ENCODE measurements at regions not wholly inside any gene's neighbourhood (a gene's known extent, or its start where the extent isn't known, plus 50 kb on each side); places are given as distances from the start of the nearest gene placed in this dataset.

DNA sequence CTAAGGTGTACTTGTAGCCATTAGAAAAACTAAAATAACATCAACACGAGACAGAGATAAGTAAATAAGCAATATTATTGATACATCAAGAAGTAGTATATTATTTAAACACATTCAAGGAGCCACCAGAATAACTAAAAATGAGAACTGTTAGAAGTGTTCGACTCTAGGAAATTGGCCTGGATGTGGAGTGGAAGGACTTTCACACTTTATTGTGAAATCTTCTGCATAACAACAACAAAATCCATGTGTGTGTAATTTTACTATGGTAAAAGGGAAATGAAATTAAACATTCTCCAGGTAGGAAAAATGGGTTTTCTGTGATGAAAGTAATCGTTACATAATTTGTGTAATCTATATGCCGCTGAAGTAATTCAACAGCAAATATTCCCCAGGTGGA is 96.3 kb upstream of the RNF152 start:
- no peak for DNase-seq (ENCODE audit: low read depth)
- H3K4me3 ChIP-seq (ENCODE audit: low read depth, low read length) = no peak overlapping the region

DNA sequence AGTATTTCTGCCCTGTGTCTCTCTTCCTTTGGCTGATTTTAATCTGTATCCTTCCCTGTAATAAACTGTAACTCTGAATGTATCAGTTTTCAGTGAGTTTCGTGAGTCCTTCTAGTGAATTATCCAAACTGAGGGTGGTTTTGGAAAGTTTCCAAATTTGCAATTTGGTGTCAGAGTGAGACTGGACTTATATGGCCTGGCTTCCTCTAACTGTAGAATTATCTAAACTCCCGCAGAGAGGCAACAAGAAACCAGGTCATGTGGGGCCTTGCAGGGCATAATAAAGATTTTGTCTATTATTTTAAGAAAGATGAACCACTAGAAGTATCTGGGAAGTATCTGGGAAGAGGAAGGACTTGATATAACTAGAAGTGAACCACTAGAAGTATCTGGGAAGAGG is 95.3 kb upstream of the RNF152 start:
- DNase-seq (ENCODE audit: low read depth) = no peak
- H3K4me3 ChIP-seq (ENCODE audit: low read depth, low read length) = no peak overlapping the region

GRCh38 chr18:61985681-61986080 is 92.9 kb upstream of the RNF152 start:
- no peak overlapping the region for H3K4me3 ChIP-seq (ENCODE audit: low read depth, low read length)
- DNase-seq (ENCODE audit: low read depth) = no peak

- H3K4me3 ChIP-seq (ENCODE audit: low read depth, low read length) = no peak overlapping the region
- DNase-seq (ENCODE audit: low read depth) = no peak
Observed at GRCh38 chr18:61984349-61984748, 91.5 kb upstream of the RNF152 start.

DNA sequence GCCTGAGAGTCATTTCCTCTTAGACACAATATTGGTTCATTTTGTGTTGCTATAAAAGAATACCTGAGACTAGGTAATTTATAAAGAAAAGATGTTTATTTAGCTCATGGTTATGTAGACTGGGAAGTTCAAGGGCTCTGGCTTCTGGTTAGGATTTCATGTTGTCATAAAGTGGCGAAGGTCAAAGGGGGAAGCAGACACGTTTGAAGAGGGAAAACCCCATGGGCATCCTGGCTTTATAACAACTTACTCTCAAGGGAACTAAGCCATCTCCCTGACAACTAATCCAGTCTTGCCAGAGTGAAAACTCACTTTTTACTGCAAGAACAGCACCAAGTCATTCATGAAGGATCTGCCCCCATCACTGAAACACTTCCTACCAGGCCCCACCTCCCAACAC is 89.7 kb upstream of the RNF152 start:
- DNase-seq (ENCODE audit: low read depth) = no peak
- H3K4me3 ChIP-seq (ENCODE audit: low read depth, low read length) = no peak overlapping the region

DNA sequence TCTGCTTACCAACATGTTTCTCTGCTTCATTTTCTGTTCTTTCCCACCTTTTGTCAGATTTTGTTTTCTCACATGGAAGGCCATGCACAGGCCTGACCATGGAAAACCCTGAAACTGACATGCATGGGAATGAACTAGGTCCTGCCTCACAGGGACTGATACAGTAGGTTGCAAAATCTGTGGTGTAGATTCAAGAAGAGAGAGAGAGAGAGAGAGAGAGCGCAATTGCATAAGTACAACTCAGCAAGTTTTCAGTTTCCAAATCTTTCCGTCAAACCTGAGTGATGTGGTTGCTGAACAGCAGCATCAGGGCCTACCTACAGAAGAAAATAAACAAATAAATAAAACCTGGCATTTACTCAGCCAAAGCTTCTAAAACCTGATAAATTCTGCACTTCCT is 87.5 kb upstream of the RNF152 start:
- no peak overlapping the region for H3K4me3 ChIP-seq (ENCODE audit: low read depth, low read length)
- no peak for DNase-seq (ENCODE audit: low read depth)

GRCh38 chr18:61975526-61976326 is 82.9 kb upstream of the RNF152 start:
- no peak overlapping the region for H3K4me3 ChIP-seq (ENCODE audit: low read depth, low read length)
- no peak for DNase-seq (ENCODE audit: low read depth)

- no peak overlapping the region for H3K4me3 ChIP-seq (ENCODE audit: low read depth, low read length)
- DNase-seq (ENCODE audit: low read depth) = no peak
Observed at GRCh38 chr18:61973273-61974115, 80.7 kb upstream of the RNF152 start.

DNA sequence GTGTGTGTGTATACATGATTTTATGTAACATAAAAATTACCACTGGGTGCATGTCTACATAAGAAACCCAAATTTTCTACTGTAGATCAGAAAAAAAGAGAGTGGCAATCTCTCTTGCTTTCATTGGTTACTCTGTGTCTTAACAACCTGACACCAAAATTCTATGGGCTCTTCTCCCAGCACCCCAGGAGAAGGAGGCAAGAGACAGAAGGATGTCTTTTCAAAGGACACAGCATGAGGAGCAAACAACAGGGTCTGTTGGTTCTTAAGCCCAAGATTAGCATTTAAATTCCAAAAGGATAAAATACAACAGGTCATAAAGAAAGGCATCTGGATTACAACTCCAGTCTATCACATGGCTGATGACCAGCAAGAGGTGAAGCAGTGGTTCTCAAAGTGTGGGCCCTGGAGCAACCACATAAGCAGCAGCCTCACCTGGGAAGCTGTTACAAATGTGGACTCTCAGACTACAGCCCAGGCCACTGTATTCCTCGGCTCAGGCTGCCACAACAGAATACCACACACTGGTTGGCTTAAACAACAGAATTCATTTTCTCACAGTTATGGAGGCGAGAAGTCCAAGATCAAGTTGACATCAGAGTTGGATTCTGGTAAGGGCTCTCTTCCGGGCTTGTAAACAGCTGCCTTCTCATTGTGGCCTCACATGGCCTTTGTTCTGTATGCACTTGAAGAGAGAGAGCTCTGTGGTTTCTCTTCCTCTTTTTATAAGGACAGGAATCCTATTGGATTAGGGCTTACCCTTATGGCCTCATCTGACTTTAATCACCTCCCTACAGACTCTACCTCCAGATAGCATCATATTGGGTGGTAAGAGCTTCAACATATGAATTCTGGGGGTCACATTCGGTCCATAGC is 79.8 kb upstream of the RNF152 start:
- no peak overlapping the region for H3K4me3 ChIP-seq (ENCODE audit: low read depth, low read length)
- DNase-seq (ENCODE audit: low read depth) = no peak

DNA sequence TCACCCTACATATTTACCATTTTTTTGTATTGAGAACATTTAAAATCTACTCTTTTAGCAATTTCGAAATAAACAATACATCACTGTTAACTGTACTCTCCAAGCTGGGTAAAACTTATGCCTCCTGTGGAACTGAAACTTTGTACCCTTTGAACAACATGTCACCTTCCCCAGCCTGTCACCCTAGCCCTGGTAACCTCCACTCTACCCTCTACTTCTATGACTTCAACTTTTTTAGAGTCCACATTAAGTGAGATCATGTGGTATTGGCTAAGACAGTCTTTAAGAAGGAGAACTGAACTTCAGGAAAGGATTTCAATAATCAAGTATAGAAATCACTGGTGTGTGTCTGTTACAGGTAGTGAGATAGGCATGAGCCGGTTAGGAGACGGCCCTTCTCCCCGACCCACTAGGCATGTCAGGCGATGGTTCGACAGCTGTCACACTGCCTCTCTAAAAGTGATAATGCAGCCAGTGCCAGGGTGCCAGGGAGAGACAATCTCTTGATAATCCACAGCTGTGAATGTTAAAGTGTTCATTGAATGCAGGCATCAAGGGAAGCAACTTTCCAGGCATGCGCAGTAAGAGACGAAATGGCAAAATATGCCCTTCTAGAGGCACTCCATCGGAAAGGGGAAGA is 74.6 kb upstream of the RNF152 start:
- no peak overlapping the region for H3K4me3 ChIP-seq (ENCODE audit: low read depth, low read length)
- DNase-seq (ENCODE audit: low read depth) = no peak

- no peak overlapping the region for H3K4me3 ChIP-seq (ENCODE audit: low read depth, low read length)
- DNase-seq (ENCODE audit: low read depth) = no peak
Observed at GRCh38 chr18:61965311-61965710, 72.5 kb upstream of the RNF152 start.

- DNase-seq (ENCODE audit: low read depth) = no peak
Observed at GRCh38 chr18:61964616-61965015, 71.8 kb upstream of the RNF152 start.

DNA sequence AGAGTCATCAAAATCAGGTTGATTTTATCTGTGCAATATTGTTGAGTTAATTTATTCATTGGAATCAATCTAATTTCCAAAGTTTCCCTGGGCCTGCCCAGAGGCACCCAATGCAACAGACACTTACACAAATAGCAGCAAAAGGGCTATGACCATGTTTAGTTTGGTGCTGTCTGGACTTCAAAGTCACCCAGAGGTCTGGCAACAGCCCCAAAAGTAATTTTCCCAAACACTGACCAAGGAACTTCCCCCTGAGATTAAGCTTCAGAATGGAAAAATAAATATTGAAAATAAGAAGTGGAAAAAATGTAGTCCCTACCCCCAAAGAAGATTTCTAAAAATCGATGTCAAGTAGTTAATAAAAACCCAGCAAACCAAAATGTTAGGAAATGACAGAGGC is 70.9 kb upstream of the RNF152 start:
- H3K4me3 ChIP-seq (ENCODE audit: low read depth, low read length) = no peak overlapping the region
- DNase-seq (ENCODE audit: low read depth) = no peak

More at GRCh38 chr18:61964616-61965015, 71.8 kb upstream of the RNF152 start:
- no peak overlapping the region for H3K4me3 ChIP-seq (ENCODE audit: low read depth, low read length)

GRCh38 chr18:61957801-61958516 is 65.2 kb upstream of the RNF152 start:
- H3K4me3 ChIP-seq (ENCODE audit: low read depth, low read length) = no peak overlapping the region
- no peak for DNase-seq (ENCODE audit: low read depth)

DNA sequence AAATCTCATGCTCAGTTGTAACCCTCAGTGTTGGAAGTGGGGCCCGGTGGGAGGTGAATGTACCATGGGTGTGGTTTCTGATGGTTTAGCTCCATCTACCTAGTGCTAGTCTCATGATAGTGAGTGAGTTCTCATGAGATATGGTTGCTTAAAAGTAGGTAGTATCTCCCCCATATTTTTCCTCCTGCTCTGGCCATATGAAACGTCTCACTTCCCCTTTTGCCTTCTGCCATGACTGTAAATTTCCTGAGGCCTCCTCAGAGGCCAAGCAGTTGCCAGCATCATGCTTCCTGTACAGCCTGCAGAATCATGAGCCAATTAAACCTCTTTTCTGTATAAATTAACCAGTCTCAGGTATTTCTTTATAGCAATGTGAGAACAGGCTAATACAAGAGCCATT is 62.8 kb upstream of the RNF152 start:
- DNase-seq (ENCODE audit: low read depth) = no peak

DNA sequence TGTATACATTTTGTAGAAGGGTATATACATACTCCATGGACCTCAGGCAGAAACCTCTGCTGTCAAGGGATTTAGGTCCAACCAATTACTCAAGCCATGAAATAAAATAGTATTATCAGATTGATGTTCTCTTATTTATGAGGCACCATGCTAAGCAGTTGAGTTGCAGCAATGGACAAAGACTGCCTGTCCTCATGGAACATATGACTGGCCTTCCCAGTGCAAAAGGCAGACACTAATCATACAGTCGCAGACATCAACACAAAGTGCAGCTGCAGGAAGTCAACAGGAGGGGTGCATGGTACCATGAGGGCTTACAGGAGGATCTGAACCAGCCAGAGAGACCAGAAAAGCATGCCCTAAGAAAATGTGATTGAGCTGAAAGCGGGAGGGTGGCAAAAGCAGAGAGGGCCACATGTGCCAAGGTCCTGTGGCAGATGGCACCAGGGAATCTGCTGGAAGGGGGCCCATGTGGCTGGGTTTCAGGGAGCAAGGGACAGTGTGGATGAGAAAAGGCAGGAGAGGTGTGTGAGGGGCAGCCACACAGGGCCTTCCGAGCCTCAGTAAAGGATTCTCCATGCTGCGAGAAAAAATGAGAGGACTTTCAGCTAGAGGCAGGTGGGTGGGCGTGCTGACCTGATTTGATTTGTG is 61.4 kb upstream of the RNF152 start:
- DNase-seq (ENCODE audit: low read depth) = no peak
- no peak overlapping the region for H3K4me3 ChIP-seq (ENCODE audit: low read depth, low read length)

More for the DNA sequence above, 62.8 kb upstream of the RNF152 start:
- no peak overlapping the region for H3K4me3 ChIP-seq (ENCODE audit: low read depth, low read length)

- DNase-seq (ENCODE audit: low read depth) = no peak
- H3K4me3 ChIP-seq (ENCODE audit: low read depth, low read length) = no peak overlapping the region
Observed at GRCh38 chr18:61953641-61954040, 60.8 kb upstream of the RNF152 start.

DNA sequence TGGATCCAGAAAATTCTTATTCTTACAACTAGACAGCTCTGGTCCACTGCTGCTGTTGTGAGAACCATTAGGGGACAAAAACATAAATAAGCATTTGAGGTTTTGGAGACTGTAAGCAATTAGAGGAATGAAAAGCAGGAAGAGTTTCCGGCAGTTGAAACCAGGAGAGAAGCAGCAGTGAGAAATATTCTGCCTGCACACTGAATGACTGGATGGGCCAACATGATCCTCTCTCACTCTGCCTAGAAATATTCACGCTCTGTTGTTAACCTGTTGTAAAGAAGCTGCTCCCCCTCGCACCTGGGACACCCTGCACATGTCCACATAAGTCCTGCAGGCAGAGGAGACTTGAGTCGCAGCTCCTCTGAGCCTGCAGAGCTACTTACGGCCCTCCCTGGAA is 60.4 kb upstream of the RNF152 start:
- DNase-seq (ENCODE audit: low read depth) = no peak
- H3K4me3 ChIP-seq (ENCODE audit: low read depth, low read length) = no peak overlapping the region

Measured in skeletal muscle cell (primary cell).